GM19324 (cell line): ENCODE measurements at regions not wholly inside any gene's neighbourhood (a gene's known extent, or its start where the extent isn't known, plus 50 kb on each side); places are given as distances from the start of the nearest gene placed in this dataset.
"Not testable (repeated sequence)": the region's sequence is repeated elsewhere in the genome, so short reads cannot be mapped to it uniquely, and the experiment has no call there.

Experiments
- ATAC-seq: cut with Tn5 transposase; IDR thresholded peaks from one replicate; pipeline ENCODE4 v1.9.1; 2021; ENCODE audit warnings: mild to moderate bottlenecking, moderate library complexity; ENCODE audit not compliant: unreplicated experiment, low FRiP score

DNA sequence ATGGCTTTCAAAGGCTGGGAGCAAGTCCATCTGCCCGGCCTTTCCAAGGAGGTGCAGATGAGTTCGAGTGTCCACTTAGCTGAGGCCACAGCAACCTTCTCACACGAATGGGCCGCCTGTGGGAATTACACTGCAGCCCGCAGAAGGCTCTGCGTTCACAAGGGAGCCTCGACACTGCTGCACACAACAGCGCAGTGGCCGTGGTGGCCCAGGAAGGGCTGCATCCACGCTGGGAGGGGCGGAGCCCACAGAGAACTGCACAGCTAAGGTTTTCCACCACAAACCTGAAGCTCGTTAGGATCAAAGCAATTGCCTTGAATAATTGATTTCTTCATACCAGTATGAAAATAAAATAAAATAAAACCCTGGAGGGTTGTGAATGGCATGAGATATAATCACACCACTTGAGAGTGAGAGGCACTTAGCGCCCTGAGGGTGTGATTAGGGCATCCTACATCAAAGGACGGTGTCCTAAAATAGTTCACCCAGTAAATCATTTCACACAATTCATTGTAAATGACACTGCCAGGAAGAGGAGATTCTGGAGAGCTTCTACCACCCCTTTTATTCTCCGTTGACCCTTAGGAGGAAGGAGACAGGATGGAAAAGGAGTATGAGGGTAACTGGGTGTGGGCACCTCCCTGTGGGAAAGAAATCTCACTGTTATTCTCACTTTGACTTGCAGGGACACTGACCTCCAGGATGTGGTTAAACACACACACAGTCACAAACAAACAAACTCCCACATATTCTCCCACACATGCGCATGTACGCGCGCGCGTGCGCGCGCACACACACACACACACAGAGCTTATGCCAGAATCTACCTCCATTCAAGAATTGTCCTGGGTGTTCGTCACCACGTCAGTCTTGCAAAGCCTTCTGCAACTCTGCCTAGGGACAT lies 256.6 kb upstream of the ID2 start:
- no peak for ATAC-seq

DNA sequence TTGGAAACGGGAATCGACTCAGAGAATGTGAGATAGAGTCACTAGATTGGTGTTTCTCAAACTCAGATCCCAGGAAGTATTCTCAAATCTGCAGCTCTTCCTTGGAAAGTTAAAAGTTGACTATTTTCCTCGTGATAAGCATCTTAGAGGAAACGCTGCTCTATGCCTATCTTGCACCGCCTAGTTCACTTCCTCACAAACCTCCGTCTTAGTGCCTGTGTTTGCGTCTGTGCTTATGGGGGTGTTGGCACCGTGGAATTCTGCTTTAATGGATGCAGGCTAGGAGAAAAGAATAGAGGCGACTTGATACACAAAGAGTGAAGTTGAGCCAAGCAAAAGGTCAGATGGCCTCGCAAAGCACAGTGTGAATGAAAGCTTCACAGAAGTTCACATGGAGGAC lies 255.3 kb upstream of the ID2 start:
- no peak for ATAC-seq

DNA sequence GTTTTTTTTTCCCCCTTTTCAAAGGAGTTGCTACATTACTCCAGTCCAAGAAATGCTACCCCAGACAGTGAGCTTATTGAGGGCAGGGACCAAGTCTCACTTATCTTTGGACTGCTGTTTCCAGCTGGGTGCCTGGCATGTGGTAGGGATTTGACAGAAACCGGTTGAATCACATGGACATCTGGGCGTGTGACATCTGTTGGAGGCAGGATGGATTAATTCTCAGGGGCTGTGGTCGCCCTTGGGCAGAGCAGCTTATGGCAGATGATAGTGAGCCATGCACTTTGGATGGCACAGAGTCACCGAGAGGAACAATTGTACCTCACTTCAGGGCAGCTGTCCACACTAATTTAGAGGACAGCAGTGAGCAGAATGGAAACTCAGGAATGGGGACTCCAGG lies 254.6 kb upstream of the ID2 start:
- ATAC-seq = no peak

DNA sequence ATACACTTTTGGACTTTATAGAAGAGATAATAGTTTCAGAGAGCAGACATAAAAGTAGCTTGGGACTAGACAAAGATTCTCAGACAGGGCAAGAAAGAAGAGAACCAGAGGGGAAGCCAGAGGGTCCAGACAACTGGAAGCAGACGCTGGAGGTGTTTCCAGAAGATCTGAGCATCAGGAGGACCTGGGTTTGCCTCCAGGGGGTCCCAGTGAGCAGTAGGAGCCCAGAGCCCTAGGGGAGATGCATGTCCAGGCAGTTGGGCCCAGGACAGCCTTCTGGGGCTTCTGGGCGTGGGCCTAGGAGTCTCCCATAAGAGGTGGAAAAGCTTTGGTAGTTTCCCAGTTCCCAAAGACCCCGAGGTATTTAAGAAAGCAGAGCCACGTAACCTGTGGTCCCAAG lies 251.2 kb upstream of the ID2 start:
- no peak for ATAC-seq

DNA sequence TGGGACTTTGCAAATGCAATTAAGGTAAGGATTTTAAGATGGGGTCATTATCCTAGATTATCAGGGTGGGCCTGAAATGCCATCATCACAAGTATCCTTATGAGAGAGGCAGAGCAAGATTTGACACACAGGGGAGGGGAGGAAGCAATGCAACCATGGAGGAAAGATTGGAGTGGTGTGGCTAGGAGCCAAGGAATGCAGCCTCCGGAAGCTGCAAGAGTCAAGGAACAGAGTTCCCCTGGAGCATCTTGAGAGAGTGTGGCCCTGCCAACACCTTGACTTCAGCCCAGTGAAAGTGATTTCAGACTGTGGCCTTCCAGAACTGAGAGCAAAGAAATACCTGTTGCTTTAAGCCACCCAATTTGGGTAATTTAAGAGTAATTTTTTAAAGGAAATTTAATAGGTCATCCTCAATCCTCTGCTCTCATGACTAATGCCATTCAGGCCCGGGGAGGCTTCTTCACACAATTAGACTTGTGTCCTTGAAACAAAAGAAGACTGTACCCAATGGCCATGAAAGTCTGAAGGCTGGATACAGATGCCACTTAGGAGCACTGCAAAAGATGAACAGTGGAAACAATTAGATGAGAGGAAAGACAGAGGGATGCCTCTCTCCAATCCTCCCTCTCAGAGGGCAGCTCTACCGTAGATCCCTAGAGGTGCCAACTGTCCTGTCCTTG lies 250.3 kb upstream of the ID2 start:
- ATAC-seq = no peak

DNA sequence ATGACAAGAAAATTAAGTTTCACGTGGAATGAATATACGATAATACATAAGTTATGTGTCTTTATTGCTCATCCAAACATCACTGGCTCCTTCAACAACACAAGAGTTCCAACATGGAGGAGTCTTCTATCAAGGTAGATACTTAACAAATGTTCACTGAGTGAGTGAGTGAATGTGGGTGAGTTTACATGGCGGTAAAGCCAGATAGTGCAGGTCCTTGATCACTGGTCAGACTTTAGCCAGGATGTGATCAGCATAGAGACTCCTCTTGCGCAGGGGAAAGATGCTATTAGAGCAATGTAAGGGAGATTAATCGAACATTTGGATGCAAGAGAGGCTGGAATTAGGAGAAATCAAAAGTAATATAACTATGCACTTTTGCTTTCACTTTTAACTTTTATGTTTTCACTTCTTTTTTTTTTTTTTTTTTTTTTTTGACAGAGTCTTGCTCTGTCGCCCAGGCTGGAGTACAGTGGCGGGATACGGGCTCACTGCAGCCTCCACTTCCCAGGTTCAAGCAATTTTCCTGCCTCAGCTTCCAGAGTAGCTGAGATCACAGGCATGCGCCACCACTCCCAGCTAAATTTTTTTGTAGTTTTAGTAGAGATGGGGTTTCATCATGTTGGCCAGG lies 249.0 kb upstream of the ID2 start:
- no peak for ATAC-seq

DNA sequence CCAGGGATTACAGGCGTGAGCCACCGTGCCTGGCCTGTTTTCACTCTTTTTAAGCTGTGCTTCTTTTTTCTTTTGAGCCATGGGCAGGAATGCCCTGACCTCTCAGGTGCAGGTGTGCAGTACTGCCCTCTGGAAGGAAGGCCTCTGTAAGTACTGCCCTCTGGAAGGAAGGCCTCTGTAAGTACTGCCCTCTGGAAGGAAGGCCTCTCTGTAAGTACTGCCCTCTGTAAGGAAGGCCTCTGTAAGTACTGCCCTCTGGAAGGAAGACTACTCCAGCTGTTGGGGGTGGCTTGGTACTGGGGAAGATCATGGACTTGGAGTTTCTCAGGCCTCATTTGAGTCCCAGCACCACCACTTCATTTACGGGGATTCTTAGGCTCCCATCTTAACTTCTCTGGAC lies 248.5 kb upstream of the ID2 start:
- no peak for ATAC-seq

DNA sequence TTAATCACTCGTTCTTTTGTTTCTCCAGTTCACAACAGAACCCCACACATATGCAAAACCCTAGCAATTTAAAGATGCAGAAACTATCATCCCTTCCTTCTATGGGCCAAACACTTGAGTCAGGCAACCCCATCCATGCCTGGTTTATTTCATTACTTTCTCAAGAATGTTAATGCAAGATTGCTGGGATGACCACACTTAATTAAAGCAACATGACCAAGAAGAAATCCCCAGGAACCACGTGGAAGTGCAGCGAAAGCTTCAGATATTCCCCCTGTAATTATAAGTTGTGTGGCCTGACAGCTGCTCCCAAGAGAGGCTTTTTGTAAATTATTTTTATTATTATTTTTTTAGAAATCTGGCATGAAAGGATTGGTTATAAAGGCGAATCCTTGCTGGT lies 246.2 kb upstream of the ID2 start:
- ATAC-seq = no peak

DNA sequence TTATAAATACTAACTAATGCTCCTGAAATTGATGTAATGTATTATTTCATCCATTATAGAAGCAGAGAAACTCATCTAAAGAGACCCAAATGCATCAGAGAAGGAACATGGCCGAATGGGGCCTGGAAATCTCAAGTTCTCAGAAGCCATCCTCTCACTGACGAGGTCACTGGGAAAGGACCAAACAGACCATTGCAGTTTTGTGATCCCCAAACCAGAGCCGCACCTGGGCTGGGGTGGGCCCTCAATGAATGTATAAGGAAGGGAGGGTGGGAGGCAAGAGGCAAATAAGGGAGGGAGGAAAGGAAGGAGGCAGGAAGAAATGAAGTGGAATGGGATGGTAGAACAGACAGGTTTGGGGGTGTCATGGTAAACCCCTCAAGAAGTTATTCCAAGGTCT lies 245.3 kb upstream of the ID2 start:
- no peak for ATAC-seq

DNA sequence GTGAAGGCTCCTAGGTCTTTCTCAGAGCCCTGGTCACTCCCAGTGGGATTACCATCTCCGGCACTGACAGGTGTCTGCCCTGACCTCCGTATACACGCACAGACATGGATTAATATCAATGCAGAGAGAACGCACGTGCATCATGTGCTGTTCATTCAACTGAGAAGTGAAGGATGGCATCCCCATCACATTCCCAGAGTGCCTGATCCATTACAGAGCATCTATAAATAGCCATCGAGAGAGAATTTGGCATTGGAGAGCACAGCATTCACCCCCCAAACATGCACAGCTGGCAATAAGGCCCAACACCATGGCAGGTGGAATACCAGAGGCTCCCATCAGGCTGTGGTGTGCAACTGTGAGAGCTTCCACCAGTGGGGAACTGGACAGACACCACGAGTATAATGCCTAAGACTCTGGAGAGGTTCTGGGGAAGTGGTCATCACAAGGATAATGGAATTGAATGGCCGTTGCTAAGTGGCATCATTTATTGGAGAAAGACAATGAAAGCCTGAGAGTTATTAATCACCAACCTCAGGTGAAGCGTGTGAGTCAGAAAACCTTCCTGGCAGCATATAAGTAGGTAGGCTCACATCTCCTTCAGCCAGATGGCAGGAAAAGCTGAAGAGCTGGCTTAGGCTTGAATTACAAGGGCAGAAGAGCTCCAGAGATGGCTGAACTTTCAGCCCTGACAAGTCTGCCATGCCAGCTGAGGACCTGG lies 244.5 kb upstream of the ID2 start:
- ATAC-seq = no peak

DNA sequence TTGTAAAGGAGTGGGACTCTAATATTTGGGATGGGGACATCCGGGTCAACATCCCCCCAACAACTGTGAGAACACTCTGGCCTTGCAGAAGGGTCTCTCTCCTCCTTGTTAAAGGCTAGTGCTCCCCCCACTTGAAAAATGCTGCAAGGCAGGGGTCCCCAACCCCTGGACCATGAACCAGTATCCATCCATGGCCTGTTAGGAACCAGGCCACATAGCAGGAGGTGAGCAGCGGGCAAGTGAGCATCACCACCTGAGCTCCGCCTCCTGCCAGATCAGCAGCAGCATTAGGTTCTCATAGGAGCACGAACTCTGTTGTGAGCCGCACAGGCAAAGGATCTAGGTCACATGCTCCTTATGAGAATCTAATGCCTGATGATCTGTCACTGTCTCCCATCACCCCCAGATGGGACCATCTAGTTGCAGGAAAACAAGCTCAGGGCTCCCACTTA lies 243.9 kb upstream of the ID2 start:
- no peak for ATAC-seq

DNA sequence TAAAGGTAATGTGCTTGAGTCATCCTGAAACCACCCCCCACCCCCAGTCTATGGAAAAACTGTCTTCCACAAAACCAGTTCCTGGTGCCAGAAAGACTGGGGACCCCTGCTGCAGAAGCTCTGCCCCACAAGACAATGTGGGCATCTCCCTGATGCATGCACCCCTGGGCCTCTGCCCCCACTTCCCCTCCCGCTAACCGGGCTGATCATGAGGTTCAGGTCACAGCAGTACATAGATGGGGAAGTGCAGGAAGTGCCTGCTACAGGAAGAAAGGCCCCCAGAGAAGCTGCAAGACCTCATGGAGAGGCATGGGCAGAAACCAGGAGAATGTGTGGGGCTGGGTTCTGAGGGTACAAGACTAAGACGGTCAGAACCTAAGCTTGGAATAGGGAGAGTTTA lies 243.4 kb upstream of the ID2 start:
- no peak for ATAC-seq

DNA sequence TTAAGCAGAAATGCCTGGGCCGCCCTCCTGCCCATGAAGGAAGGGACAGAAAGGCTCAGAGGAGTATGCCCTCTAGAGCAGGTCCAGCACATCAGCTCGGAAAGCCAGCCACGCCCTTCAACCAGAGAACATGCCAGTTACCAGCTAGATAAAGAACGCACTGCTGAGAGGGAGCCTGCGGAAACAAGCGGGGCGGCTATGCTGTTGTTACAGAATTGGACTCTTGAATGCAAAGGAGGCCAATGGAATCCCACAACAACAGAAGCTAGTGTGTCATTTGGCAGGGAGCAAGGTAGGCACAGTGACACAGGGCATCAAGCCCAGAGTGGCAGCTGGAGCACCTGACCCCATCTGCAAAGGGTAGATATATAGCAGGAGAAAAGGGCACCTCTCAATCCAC lies 242.9 kb upstream of the ID2 start:
- no peak for ATAC-seq

DNA sequence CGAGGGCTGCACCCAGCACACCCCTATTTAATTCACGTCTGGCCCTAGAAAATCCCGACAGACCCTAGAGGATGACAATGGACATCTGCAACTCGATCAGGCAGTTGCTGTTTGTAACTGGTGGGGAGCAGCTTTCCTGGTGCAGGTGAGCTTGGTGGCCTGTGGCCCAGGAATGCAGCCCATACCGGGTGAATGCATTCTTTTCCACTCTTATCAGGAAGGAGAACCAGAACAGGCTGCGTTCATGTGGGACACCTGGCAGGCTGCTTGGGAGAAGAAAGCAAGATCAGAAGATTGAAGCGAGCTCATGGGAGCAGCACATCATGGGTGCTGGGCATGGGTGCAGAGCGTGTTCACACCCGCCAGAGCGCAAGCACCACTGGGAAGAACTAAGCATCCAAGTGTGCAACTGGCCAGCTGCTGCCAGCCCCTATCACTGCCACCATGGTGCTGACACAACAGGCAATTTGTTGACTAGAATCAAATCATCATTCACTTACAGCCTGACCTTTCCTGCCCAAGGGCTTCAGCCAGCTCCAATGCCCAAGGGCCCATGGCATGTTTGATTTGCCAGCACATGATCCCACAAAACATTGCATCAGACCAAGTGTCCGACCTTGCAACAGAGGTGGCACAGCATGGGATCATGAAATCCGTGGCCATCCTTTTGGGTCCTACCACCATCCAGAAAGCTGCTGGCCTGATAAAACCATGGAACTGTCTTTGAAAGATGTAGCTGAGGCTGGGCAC lies 241.7 kb upstream of the ID2 start:
- ATAC-seq = no peak

DNA sequence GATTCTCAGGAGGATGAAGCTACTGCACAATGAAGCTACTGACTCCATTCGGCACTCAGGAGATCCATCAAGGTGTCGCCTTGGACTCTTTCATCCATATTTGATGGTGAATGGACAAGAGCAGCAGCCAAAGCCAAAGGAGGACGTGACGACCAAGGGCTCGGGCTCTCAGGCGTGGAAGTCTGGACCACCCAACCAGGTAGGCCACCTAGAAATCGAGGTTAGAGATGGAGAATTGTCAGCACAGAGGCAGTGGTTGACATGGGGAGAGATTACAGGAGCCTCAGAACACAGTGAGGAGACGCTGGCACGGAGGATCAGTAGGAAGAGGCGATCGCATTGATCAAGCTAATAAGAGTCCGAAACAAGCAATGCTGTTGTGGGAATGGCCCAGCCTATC lies 240.5 kb upstream of the ID2 start:
- no peak for ATAC-seq

DNA sequence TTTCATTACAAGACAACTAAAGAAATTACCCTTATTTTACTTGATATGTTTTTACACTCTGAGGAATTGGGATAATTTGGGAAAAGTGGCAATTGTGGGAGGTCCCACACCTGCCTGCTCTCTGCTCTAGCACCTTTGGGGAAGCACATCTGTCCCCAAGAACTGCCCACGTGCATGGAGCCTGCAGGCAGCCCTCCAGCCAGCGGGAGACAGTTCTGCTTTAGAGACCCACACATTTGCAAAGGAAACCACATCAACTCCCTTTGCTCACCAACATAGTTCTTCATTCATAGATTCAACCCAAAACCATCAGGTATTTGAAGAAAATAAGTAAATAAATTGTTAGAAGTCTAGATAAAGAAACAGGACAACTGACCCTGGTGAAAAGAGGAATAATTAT lies 239.9 kb upstream of the ID2 start:
- ATAC-seq = no peak

DNA sequence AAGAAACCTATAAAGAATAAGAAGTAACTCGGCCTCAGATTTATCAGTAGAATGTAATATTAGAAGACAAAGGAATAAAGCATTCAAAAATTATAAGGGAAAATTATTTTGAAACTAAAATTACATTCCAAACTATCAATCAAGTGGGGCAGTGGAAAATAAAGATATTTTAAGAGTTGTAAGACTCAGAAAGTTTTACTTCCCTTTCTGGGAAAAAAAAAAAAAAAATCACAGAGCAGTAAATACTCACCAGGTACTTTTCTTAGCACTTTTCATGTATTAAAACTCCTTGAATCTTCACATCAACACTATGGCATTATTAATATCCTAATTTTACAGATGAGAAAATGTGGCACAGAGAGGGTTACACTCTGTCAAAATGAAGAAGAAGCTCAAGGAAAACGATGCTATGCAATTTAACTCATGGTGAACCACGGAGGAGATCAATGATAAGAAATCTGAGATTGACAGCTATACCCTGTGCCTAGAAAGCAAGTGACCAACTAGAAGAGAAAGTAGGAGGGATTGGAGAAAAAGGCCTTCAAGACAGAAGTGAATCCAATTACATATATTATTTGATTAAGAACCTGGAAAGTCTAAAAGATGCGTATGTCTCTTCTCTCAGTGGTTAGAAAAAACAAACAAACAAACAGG lies 238.9 kb upstream of the ID2 start:
- ATAC-seq = no peak

DNA sequence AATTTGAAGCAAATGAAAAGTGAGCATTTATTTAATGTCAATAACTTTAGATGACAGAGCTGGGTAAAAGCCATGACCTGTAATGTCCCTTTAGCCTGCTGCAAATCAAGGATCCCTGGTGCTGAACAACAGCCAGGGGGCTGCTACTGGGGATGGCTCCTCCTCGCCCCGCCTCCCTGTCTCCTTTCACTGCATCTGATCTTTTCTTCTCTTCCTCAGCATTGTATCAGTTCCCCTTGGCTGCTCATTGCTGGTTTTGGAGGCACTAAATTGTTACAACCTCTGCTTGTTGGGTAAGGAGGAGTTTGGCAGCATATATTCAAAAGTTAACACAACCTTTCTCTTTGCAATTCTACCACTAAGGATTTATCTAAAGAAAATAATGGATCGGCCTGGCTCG lies 236.3 kb upstream of the ID2 start:
- no peak for ATAC-seq

DNA sequence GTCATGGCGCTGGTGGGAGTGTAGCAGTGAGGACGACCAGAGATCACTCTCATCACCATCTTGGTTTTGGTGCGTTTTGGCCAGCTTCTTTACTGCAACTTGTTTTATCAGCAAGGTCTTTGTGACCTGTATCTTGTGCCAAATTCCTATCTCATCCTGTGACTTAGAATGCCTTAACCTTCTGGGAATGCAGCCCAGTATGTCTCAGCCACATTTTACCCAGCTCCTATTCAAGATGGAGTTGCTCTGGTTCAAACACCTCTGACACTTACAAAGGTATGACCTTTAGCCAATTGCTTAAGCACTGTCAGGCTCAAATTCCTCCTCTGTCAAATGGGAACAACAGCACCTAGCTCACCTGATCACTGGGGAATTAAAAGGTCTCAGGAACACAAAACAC lies 235.1 kb upstream of the ID2 start:
- not testable (repeated sequence) for ATAC-seq
